ENCODE measurements at regions not wholly inside any gene's neighbourhood (a gene's known extent, or its start where the extent isn't known, plus 50 kb on each side); places are given as distances from the start of the nearest gene placed in this dataset.

DNA sequence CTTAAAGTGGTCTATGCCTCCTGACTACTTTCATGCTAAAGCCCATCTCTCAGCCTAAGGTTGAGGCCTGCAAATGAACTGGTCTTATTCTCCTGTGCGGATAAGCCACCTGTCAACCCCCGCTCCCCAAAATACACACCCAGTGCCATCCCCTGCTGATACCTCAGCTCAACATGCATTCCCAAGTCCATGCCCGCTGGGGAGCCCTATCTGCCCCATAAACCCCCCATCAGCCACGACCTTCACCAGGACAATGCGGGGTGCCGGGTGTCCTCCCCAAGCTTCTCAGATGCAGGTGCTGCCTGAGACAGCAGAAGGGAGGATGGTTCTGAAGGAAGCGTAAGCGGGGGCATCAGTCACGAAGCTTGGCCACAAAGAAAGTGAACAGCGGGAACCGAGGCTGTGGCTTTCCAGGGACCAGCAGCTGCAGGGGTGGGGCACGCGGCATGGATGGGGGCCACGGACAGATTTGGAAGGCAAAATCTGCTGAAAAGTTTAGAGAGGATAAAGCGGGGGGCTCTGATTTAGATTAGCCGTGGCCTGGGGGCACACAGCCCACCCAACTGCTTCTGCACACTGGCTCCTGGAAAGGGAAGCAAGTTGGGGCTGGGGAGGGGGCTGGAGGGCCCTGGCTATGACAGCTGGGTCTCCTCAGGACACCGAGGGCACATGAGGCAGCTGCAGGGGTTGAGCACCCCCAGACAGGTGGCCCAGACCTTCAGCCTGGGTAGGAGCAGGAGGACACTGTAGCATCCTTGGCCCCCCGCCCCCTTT, 1391.9 kb downstream of the TBC1D22A start:
- in situ Hi-C loops (cut with HindIII; ENCODE audit: low sequenced_read_pairs): no loop called here

DNA sequence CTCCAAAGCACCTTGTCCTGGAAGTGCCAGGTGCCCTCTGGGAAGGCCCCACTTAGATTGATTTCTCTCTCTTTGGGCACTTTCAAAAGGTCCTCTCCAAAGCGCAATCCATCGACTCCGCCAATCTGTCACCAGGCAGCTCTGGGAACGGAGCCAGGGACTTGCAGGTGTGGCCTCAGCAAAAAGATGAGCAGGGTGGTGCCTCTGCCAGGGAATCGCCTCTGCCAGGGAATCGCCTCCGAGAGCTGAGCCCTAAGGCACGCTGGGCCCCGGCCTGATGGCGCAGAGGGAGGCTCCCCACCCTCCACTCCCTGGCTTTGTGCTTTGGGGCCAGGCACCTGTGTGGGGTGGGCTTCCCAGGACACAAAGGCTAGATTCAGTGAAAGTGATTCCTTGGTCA, 1391.3 kb downstream of the TBC1D22A start:
- in situ Hi-C loops (cut with HindIII; ENCODE audit: low sequenced_read_pairs): no loop called here

DNA sequence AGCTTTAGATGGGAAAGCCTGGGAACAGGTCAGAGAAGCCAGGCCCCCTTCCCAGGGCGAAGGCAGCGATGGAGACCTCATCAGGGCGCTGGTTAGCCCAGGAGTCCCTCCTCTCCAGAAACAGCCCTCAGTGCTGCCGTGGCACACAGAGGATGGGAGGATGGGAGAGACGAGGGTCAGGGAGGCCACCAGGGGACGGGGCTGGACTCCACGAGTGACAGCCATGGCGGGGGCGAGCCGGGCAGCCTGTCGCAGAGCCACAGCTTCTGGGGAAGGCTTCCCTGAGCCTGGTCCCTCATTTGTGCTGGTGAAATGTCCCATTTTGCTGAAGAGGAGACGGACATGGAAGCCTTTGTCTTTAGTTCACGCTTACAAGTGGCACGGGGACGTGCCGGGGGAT, 1390.5 kb downstream of the TBC1D22A start:
- in situ Hi-C loops (cut with HindIII; ENCODE audit: low sequenced_read_pairs): no loop called here

DNA sequence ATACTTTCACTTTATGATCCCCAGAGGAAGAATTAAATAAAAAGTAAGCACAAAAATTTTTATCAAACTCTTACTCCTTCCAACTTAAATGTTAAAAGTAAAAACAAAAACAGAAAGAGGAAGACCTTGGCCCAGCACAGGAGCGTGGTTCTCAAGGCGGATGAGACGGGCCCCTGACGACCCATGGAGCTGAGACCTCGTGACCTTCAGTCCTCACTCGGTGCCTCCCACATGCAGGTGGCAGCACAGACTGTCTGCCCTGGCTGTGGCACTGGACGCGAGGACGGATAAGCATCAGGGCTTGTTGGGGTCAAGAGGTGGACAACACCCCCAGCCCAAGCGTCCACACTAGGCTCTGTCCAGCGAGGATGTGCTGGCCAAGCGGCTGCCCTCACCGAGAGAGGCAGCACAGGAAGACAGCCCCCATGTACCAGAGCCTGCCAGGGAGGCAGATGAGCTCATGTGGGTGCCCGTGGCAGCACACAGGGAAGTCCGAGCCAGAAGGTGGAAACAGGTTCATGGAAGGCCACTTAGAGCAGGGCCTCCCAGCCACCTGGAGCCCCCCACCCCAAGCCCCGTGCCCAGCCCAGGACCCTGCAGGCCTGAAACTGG, 1389.8 kb downstream of the TBC1D22A start:
- in situ Hi-C loops (cut with HindIII; ENCODE audit: low sequenced_read_pairs): no loop called here

DNA sequence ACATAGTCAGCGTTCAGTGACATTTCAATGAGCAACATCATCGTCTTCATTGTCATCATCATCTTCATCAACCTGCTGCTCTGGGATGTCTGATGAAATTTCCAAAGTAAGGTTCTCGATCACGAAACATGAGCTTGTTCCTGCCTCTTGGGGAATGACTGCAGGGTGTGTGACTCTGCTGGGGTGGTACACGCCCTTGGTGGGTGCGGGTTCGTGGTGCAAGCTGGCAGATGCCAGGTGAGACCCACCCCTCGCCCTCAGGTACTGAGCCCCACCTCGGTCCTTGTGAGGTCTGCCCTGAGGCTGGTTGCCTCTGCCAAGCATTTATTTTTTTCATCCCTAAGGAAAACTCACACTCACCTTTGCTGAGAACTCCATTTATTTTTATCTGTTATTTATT, 1389.2 kb downstream of the TBC1D22A start:
- in situ Hi-C loops (cut with HindIII; ENCODE audit: low sequenced_read_pairs): no loop called here

DNA sequence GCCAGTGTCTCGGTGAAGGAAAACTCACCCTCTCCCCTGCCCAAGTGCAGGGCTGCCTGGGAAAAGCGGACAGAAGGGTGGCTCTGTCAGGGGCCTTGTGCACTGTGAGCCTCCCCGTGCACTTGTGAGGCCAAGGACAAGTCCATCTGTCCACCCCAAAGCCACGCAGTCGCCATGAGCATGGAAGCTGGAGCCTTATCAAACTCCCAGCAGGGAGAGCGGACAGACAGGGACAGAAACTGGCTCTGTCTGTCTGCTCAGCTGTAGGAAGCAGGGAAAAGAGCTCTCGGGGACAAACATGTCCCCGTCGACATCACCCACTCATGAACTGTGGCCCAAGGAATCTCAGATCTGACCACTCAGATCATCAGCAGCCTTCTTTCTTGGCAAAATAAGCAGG, 1385.4 kb downstream of the TBC1D22A start:
- in situ Hi-C loops (cut with HindIII; ENCODE audit: low sequenced_read_pairs): no loop called here

DNA sequence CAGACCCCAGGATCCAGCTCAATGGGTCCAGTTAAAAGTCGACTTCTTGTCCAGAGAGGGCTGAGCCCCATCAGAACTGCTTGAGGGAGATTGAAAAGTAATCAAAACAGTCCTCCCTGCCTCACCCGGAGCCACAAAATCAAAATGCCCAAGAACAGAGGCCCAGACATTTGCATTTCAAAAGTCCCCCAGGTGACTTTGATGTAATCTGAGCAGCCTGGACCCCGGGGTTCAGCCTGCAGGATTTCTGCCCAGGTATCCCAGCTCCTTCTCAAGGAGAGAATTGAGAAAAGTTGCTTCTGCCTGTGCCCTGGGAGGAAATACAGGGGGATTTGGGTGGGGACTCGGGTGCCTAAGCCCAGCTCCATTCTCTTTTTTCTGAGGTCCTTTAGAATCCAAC, 1385.0 kb downstream of the TBC1D22A start:
- in situ Hi-C loops (cut with HindIII; ENCODE audit: low sequenced_read_pairs): no loop called here

DNA sequence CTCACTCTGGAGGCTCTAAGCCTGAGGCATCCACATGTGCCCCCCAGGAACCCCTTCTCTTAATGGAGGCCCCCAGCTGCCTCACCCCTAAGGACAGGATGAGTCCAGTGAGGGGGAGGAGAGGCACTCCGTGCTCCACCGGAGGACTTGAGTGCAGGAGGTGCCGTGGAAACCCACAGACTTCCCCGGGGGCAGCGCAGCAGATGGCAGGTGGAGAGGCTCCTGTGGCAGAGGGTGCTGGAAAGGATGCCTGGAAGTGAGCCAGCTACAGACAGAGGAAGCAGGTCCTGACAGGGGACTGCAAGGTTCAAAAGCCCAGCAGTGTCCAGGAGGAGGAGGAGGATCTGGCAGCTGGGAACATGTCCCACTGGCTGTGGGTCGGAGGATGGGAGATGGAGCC, 1384.0 kb downstream of the TBC1D22A start:
- in situ Hi-C loops (cut with HindIII; ENCODE audit: low sequenced_read_pairs): no loop called here

DNA sequence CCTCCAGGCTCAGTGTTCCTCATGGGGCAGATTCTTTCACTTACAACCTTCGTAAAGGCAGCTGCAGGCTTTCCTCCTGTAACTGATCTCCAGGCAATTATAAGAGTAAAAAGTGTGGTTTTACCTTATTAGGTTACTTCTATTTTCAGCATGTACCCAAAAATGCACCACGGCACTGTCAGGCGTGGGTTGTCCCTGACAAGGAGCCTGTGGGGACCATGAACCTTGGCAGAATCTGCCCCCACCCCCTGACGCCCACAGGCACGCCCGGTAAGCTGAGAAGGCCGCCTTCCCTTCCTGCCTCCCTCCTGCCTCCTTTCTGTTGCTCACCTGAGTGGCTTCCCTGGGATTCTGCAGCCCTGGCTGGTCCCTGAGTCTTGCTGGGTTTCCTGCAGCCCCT, 1383.3 kb downstream of the TBC1D22A start:
- in situ Hi-C loops (cut with HindIII; ENCODE audit: low sequenced_read_pairs): no loop called here

DNA sequence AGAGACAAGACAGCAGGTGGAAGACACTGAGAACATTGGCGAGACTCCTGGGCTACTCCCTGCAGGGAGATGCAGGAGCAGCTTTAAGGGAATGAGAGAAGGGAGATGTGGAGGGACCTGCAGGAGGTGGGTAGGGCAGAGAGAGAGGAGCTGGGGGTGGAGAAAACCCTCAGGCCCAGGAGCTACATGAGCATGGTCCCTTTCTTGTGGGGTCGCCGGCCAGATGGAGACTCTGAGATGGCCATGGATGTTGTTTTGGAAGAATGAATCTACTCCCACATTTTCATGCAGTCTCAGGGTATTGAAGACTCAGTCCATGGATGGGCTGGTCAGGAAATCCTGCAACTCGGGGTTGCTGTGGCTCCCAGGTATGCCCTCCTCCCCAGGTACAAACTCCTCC, 1381.9 kb downstream of the TBC1D22A start:
- in situ Hi-C loops (cut with HindIII; ENCODE audit: low sequenced_read_pairs): no loop called here

DNA sequence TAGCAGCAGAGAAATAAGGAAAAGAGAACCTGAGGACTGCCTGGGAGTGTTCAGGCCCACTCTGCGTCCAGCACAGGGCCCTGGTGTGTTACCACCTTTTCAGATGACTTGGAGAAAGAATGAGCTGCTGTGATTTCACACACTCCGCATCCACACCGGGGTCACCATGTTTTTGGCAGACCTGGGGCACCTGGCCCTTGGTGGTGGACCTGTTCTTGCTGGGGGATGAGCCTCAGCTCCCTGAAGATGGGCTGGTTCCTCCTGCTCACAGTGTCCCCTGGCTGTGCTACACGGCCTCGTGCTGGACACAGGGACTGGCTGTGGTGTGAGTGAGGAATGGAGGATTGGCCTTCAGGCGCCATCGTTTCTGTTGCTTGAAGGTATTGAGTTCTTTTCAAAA, 1381.4 kb downstream of the TBC1D22A start:
- in situ Hi-C loops (cut with HindIII; ENCODE audit: low sequenced_read_pairs): no loop called here

DNA sequence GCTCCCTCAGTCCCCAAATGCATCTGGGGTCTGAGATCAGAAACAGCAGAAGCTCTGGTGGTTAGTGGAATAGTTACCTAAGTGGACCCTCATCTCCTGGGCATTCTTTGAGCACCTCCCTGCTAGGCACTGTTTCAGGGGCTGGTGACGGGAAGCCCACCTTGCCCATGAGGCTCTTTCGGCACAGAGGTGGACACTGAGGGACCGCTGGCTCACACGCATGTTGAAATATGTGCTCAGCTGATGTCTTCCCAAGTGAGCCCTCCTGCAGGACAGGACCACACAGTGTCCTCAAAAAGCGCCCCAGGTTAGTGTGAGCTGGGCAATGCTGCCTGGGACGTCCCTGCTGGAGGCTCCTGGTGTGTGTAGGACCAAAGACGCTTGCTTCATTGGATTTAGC, 1379.9 kb downstream of the TBC1D22A start:
- in situ Hi-C loops (cut with HindIII; ENCODE audit: low sequenced_read_pairs): no loop called here

DNA sequence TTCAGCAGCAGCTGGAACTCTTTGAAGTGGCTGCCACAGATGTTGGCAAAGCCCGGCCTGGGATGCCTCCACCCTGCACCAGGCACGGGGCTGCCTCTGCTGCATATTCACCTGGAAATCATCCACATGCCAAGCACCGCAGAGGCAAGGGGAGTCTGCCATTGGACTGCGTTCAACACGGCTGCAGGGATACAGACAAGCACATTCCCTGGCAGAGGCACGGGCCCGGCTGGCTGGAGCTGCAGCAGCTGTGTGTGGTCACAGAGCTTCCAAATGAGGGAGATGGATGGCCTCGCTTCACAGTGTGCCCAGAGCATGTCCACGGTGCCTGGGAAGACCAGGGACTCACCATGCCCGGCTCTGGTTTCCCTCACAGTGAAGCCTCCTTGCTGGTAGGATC, 1378.9 kb downstream of the TBC1D22A start:
- in situ Hi-C loops (cut with HindIII; ENCODE audit: low sequenced_read_pairs): no loop called here

DNA sequence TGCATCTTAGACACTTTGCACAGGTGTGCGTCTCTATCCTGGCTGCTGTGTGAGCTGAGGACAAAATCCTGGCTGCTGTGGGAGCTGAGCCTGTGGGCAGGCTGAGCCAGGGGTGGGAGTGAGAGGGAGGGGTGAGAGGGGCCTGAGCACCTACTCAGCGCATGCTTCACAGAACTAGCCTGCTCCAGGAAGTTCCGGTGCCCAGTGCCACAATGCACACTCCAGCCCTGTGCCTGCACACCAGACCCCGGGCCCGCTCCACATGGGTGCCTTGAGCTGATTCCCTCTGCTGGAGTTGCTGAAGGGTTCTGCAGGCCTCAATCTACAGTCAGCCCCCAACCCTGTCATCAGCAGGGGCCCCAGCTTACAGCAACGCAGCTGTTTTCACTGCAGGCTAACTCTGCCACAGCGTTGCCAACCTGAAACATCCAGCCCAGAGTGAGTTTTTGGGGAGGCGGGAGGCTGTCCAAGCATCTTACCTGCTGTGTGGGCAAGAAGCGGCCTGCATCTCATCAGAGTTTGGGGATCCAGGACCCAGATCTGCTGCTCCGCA, 1377.9 kb downstream of the TBC1D22A start:
- in situ Hi-C loops (cut with HindIII; ENCODE audit: low sequenced_read_pairs): no loop called here

DNA sequence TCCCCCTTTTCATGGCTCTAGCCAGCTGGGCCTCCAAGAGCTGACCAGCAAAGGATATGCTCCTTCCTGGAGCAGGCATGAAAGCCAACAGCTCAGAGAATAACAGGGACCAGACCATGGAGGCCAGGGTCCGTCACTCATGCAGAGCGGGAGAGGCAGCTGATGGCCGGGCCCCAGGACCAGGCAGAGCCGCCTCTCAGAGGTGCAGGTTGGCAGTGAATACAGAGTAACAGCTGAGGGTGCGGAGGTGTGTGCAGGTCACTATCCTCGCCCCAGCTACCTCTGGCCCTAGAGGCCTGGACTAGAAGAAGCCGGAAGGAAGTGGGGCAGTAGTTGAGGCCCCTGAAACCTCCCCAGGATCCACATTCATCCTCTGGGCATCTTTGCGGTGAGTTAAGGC, 1377.3 kb downstream of the TBC1D22A start:
- in situ Hi-C loops (cut with HindIII; ENCODE audit: low sequenced_read_pairs): no loop called here

DNA sequence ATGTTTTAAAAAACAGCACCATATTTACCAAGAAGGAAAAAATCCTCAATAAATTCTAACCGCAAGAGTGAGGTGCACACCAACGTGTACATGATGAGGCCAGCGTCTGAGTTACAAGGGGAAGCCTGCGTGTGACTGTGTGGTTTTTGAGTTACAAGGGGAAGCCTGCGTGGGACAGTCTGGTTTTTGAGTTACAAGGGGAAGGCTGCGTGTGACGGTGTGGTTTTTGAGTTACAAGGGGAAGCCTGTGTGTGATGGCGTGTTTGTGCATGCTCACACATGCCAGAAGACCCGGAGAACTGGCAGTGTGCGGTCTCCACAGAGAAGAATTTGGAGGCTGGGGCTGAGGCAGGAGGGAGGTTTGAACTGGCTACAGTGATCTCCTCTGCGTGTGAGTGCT, 1376.4 kb downstream of the TBC1D22A start:
- in situ Hi-C loops (cut with HindIII; ENCODE audit: low sequenced_read_pairs): no loop called here

DNA sequence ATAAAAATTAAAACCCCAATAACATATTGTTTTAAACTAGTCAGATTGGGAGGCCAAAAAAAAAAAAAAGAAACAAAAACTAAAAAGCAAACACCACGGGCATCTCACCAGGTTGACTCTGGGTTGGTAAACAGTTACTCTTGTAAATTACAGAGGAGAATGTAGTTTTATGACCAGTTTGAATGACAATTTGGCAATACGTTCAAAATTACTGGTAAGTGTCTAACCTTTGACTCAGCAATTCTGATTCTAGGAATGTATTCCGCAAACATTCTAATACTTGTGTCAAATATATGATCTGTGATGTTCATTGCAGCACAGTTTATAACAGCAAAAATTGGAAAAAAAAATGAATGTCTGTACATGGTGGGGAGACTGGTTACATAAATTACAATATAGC, 1376.0 kb downstream of the TBC1D22A start:
- in situ Hi-C loops (cut with HindIII; ENCODE audit: low sequenced_read_pairs): no loop called here

DNA sequence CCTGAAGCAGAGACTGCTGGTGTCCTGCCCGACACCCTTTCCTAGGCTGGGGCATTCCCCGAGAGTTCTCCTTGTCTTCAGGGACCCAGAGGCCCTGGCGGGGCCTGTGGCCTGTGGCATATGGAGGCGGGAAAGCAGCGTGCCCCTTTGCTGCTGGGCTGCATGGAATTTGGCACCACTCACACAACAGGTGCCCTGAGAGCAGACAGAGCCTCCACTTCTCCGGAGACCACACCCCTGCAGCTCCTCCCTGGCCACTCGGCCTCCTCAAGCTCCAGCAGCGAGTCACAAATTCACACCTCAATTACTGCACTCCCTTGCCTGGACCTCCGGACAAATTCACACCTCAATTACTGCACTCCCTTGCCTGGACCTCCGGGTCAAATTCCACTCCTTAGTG, 1375.2 kb downstream of the TBC1D22A start:
- in situ Hi-C loops (cut with HindIII; ENCODE audit: low sequenced_read_pairs): no loop called here

DNA sequence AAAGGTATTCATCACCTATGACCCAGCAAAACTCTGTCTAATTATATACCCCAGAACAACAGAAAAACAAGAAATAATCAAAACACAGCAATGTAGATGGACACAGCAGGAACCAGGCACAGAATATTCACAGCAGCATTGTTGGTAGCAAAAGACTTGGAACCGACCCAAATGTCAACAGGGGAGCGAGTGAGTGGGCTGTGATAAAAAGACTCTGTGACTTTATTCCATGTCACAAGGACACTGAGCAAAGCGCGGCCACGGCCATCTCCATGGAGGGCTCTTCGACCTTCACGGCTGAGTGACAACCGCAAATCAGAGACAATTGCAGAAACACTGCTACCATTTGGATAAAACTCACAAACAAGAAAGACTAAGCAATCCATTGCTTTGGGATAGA, 1373.1 kb downstream of the TBC1D22A start:
- in situ Hi-C loops (cut with HindIII; ENCODE audit: low sequenced_read_pairs): no loop called here

DNA sequence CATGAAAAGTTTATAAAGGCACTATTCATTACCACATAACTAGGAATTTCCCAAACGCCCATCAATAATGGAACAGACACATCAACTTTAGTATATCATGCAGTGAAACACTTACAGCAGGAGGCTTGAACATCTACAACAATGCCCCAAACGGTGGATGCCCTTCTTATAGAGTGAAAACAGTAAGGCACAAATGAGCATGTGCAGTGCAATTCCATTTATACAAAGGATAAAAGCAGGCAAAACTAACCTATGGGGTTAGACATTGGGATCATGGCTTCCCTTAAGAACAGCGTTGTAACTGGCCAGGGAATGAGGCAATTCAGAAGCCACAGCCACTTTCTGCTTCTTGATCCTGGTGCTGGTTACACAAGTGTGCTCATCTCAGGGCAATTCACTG, 1363.0 kb downstream of the TBC1D22A start:
- in situ Hi-C loops (cut with HindIII; ENCODE audit: low sequenced_read_pairs): no loop called here

DNA sequence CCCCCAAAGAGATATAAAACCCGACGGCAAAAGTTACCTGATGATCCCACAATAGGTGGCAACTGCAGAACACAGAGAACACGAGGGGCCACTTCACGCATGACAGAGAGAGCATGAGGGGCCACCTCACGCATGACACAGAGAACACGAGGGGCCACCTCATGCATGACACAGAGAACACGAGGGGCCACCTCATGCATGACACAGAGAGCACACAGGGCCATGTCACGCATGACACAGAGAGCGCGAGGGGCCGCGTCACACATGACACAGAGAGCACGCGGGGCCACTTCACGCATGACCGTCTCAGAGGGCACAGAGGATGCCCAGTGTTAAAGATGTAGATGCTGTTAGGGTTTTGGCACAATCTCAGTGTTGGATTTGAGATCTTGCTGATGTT, 1359.5 kb downstream of the TBC1D22A start:
- in situ Hi-C loops (cut with HindIII; ENCODE audit: low sequenced_read_pairs): no loop called here

DNA sequence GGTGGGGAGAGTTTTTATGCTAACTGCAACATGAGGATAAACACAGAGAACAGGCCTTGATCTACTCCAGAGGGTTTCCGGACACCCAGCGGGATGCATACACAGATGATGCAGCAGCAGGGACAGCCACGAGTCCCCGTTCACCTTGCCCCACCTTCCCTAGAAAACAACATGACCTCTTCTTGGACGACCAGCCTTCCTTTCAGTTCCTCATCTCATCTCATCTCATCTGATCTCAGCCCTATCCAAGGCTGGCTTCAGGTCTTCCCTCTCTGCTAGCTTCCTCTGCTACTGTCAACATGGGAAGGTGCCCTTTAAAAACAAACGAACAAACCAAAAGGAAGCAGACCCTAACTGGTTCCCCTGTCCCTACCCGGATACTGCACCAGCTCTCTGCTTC, 1356.2 kb downstream of the TBC1D22A start:
- in situ Hi-C loops (cut with HindIII; ENCODE audit: low sequenced_read_pairs): no loop called here

DNA sequence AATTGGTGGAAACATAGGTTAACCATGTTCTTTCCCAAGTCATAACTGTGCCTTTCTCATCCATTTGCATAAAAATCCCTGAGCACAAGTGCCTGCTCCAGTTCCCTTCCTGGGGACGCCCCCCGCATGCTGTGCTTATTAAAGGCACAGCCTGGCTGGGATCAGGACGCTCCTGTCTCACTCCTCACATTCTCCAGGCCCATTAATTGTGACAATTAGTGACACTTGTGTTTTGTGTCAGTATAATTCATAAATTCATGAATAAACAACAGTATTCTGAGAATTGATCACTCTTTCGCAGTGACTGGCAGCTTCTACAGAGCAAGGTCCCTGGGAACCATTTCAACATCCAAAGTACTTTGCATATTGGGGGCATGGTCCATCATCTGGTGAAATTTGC, 1354.4 kb downstream of the TBC1D22A start:
- in situ Hi-C loops (cut with HindIII; ENCODE audit: low sequenced_read_pairs): no loop called here

All from DLD1 (cell line).